HG02938 (cell line): ENCODE measurements at regions not wholly inside any gene's neighbourhood (a gene's known extent, or its start where the extent isn't known, plus 50 kb on each side); places are given as distances from the start of the nearest gene placed in this dataset.

Source experiments
- ATAC-seq: cut with Tn5 transposase; IDR thresholded peaks from one replicate; pipeline ENCODE4 v1.9.1; 2021; ENCODE audit warnings: mild to moderate bottlenecking, moderate library complexity; ENCODE audit not compliant: unreplicated experiment

GRCh38 chr6:22621701-22622100 lies 52.3 kb downstream of the HDGFL1 start:
- ATAC-seq = no peak

GRCh38 chr6:22622351-22622750 lies 53.0 kb downstream of the HDGFL1 start:
- no peak for ATAC-seq

- ATAC-seq = no peak
Measured at GRCh38 chr6:22622813-22623212, 53.4 kb downstream of the HDGFL1 start.

DNA sequence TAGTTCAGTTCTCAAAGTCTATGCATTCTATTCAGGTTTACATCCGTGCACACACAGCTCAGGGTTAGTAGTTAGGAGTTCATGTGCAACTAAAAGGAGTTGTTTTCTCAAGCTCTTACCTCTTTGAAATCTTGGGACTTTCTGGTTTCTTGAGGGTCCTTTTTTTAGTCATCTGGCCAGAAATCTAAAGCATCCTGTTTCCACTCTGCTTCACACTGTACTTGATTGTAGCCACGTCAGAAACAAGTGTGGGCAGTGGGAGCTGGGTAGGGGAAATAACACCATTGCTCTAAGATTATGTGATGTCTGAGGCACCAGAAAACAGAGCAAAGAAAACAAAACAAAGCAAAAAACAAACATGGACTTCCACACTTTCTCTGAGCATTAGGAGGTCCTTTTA lies 58.3 kb downstream of the HDGFL1 start:
- ATAC-seq = no peak

GRCh38 chr6:22631091-22631490 lies 61.7 kb downstream of the HDGFL1 start:
- no peak for ATAC-seq

DNA sequence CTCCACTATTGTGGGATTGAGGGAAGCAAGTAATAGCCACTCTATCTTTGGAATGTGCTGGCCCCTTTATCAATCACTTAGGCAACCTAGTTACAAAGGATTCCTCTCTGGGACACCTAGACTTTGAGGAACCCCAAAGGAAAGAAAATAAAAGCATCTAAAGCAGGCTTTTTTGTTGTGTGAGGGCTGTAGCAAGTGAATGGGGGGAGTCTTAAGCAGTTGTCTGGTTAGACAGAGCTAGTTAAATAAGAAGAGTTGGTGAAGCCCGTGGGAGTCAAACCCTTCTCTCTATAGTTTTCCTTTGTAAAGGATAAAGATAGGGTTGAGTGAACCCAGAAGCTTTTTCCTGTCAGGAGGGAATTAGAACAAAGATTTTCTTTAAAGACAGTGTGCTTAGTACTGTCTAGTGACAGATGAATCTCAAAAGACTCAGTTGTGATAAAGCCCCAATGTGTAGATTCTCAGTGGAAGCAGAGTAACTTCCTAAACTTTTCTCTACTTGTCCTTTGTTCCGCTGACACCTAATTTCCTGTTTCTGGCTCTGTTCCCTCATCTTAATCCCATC lies 63.3 kb downstream of the HDGFL1 start:
- ATAC-seq = no peak

GRCh38 chr6:22636452-22636851 lies 67.1 kb downstream of the HDGFL1 start:
- no peak for ATAC-seq

DNA sequence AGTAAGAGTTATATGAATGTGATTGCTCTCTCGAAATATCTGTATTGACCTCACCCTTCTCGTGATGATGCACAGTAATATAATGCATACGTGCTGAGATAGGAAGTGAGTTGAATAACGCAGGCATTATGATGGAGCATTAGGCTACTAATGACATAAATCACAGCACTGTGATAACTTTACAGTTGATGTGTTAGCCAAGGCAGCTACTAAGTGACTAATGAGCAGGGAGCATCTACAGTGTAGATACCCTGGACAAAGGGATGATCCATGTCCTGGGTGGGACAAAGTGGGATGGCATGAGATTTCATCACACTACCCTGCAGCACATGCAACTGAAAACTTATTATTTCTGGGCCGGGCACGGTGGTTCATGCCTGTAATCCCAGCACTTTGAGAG lies 68.4 kb downstream of the HDGFL1 start:
- ATAC-seq = no peak

GRCh38 chr6:22638320-22638719 lies 69.0 kb downstream of the HDGFL1 start:
- no peak for ATAC-seq

- ATAC-seq = no peak
Measured at GRCh38 chr6:22642254-22642653, 72.9 kb downstream of the HDGFL1 start.

GRCh38 chr6:22643780-22644179 lies 74.4 kb downstream of the HDGFL1 start:
- ATAC-seq = no peak

- no peak for ATAC-seq
Measured at GRCh38 chr6:22647719-22648118, 78.4 kb downstream of the HDGFL1 start.

- ATAC-seq = no peak
Measured at GRCh38 chr6:22651731-22652130, 82.4 kb downstream of the HDGFL1 start.

- ATAC-seq = no peak
Measured at GRCh38 chr6:22653980-22654610, 84.7 kb downstream of the HDGFL1 start.

GRCh38 chr6:22656706-22657351 lies 87.5 kb downstream of the HDGFL1 start:
- peak; percentile 88 for ATAC-seq

DNA sequence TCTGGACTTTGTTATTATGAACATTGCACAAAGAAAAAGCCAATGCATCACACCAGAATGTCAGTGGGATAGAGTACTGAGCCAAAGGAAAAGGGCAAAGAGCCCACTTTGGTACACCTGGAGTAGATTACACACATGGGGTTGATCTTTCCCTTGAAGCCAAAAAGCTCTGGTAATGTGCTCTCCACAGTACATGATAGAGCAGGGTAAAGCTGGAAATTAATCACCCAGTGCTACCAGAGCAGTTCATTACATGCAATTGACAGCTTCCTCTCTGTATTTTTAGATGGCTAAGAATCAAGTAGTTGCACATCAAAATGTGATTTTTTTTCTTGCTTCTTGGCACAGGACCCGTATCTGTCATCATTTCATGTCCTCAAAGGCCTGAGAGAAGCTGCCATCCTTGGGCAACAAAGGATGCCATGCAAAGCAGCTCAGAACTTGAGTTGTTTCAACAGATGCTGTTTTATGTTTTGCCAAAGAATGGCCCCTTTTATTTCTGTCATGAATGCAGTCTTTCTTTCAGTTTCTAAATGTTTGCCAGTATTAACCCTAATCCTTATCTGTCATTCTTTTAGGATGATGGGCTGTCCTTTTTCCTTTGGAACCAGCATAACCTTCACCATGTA lies 88.1 kb downstream of the HDGFL1 start:
- ATAC-seq = peak; percentile 43

- ATAC-seq = no peak
Measured at GRCh38 chr6:22658183-22658582, 88.8 kb downstream of the HDGFL1 start.

DNA sequence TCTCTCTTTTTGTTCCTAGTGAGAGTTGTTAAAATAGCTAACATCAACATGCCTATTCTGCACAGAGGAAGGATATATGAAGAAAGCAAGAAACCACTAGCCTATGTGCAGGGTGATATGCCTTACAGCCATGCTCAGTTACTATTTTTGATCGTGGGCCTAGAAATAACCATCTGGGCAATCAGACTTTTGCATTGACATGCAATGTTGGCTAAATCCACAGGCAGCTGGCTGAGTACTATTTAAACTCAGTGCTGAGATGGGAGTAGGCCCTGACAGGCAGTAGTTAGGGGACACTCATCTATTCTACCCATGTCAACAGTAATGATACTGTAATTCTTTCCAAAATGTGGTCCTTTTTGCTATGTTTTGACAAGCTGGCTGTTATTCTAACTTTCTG lies 89.6 kb downstream of the HDGFL1 start:
- no peak for ATAC-seq

- no peak for ATAC-seq
Measured at GRCh38 chr6:22664968-22665367, 95.6 kb downstream of the HDGFL1 start.

GRCh38 chr6:22666021-22666420 lies 96.7 kb downstream of the HDGFL1 start:
- no peak for ATAC-seq

- ATAC-seq = no peak
Measured at GRCh38 chr6:22666586-22666985, 97.2 kb downstream of the HDGFL1 start.

DNA sequence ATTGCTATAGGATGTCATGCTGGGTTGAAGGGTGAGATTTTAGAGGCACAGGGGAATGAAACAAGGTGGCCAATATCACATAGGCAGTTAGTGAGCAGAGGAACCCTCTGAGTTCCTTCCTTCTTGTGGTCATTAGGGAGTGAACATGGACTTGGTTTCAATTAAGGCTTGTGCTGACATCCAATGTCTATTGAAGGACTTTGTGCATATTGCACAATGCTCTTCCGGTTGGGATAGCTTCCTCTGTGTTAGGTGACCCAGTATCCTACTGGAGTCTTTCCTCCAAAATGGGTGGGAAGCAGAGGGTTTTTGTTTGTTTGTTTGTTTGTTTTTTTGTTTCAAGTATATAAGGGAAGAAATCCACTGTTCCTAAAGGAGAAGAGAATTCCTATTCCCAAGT lies 98.5 kb downstream of the HDGFL1 start:
- no peak for ATAC-seq
